Activated naive CD4-positive, alpha-beta T cell treated with anti-CD3 and anti-CD28 coated beads, Interleukin-2, amount 50 U/mL, for 24 hours (primary cell): ENCODE measurements at regions not wholly inside any gene's neighbourhood (a gene's known extent, or its start where the extent isn't known, plus 50 kb on each side); places are given as distances from the start of the nearest gene placed in this dataset.

Source experiments
- H3K27ac Mint-ChIP-seq: one replicate; pipeline ENCODE4 v1.8.0; 2021; ENCODE audit warnings: mild to moderate bottlenecking, mixed read lengths
- H3K27me3 Mint-ChIP-seq: one replicate; pipeline ENCODE4 v1.8.0; 2021; ENCODE audit warnings: mixed read lengths
- H3K36me3 Mint-ChIP-seq: one replicate; pipeline ENCODE4 v1.8.0; 2021; ENCODE audit warnings: mixed read lengths
- H3K4me1 Mint-ChIP-seq: one replicate; pipeline ENCODE4 v1.8.0; 2021; ENCODE audit warnings: mixed read lengths
- H3K4me3 Mint-ChIP-seq: one replicate; pipeline ENCODE4 v1.8.0; 2021; ENCODE audit warnings: mild to moderate bottlenecking, mixed read lengths
- H3K9me3 Mint-ChIP-seq: one replicate; pipeline ENCODE4 v1.8.0; 2021; ENCODE audit warnings: mixed read lengths

GRCh38 chr22:47604563-47604962 is 842.1 kb downstream of the TBC1D22A start:
- Mint-ChIP-seq H3K4me1 (no peaks in the 10 kb centered on the region), H3K27ac (no peak overlapping the region), H3K9me3 (no peaks in the 10 kb centered on the region), H3K4me3 (no peak overlapping the region), H3K27me3 (peaks cover 8% of the 10 kb centered on the region), H3K36me3 (no peaks in the 10 kb centered on the region)

- H3K4me1 Mint-ChIP-seq: no peaks in the 10 kb centered on the region
- no peak overlapping the region for H3K4me3 Mint-ChIP-seq
- peaks cover 8% of the 10 kb centered on the region for H3K27me3 Mint-ChIP-seq
- H3K27ac Mint-ChIP-seq: no peak overlapping the region
- H3K9me3 Mint-ChIP-seq: no peaks in the 10 kb centered on the region
- no peaks in the 10 kb centered on the region for H3K36me3 Mint-ChIP-seq
Observed at GRCh38 chr22:47602732-47603131, 840.3 kb downstream of the TBC1D22A start.

- H3K4me3 Mint-ChIP-seq: no peak overlapping the region
- H3K27me3 Mint-ChIP-seq: peaks cover 8% of the 10 kb centered on the region
- no peaks in the 10 kb centered on the region for H3K9me3 Mint-ChIP-seq
- H3K4me1 Mint-ChIP-seq: no peaks in the 10 kb centered on the region
- H3K36me3 Mint-ChIP-seq: no peaks in the 10 kb centered on the region
- no peak overlapping the region for H3K27ac Mint-ChIP-seq
Observed at GRCh38 chr22:47601666-47602065, 839.2 kb downstream of the TBC1D22A start.

GRCh38 chr22:47600791-47601625 is 838.6 kb downstream of the TBC1D22A start:
- H3K9me3 Mint-ChIP-seq: no peaks in the 10 kb centered on the region
- H3K27me3 Mint-ChIP-seq: peaks cover 8% of the 10 kb centered on the region
- H3K36me3 Mint-ChIP-seq: no peaks in the 10 kb centered on the region
- H3K4me3 Mint-ChIP-seq: no peak overlapping the region
- no peaks in the 10 kb centered on the region for H3K4me1 Mint-ChIP-seq
- H3K27ac Mint-ChIP-seq: no peak overlapping the region

GRCh38 chr22:47600281-47600680 is 837.8 kb downstream of the TBC1D22A start:
- H3K27ac Mint-ChIP-seq: no peak overlapping the region
- H3K36me3 Mint-ChIP-seq: no peaks in the 10 kb centered on the region

GRCh38 chr22:47599753-47600152 is 837.3 kb downstream of the TBC1D22A start:
- no peaks in the 10 kb centered on the region for H3K9me3 Mint-ChIP-seq
- H3K4me1 Mint-ChIP-seq: no peaks in the 10 kb centered on the region
- no peak overlapping the region for H3K4me3 Mint-ChIP-seq
- peaks cover 8% of the 10 kb centered on the region for H3K27me3 Mint-ChIP-seq
- H3K27ac Mint-ChIP-seq: no peak overlapping the region
- H3K36me3 Mint-ChIP-seq: no peaks in the 10 kb centered on the region

More at GRCh38 chr22:47600281-47600680, 837.8 kb downstream of the TBC1D22A start:
- Mint-ChIP-seq H3K9me3 (no peaks in the 10 kb centered on the region), H3K4me1 (no peaks in the 10 kb centered on the region), H3K27me3 (peaks cover 8% of the 10 kb centered on the region), H3K4me3 (no peak overlapping the region)

GRCh38 chr22:47598864-47599263 is 836.4 kb downstream of the TBC1D22A start:
- no peaks in the 10 kb centered on the region for H3K36me3 Mint-ChIP-seq
- H3K9me3 Mint-ChIP-seq: no peaks in the 10 kb centered on the region
- no peaks in the 10 kb centered on the region for H3K4me1 Mint-ChIP-seq
- no peak overlapping the region for H3K27ac Mint-ChIP-seq
- H3K27me3 Mint-ChIP-seq: peaks cover 8% of the 10 kb centered on the region
- H3K4me3 Mint-ChIP-seq: no peak overlapping the region

- Mint-ChIP-seq H3K4me3 (no peak overlapping the region), H3K4me1 (no peaks in the 10 kb centered on the region), H3K27ac (no peak overlapping the region), H3K9me3 (no peaks in the 10 kb centered on the region), H3K27me3 (peaks cover 7% of the 10 kb centered on the region), H3K36me3 (no peaks in the 10 kb centered on the region)
Observed at GRCh38 chr22:47597041-47597440, 834.6 kb downstream of the TBC1D22A start.

- Mint-ChIP-seq H3K27me3 (peaks cover 3% of the 10 kb centered on the region), H3K27ac (no peak overlapping the region), H3K36me3 (no peaks in the 10 kb centered on the region), H3K4me3 (no peak overlapping the region), H3K4me1 (no peaks in the 10 kb centered on the region), H3K9me3 (no peaks in the 10 kb centered on the region)
Observed at GRCh38 chr22:47596176-47596690, 833.8 kb downstream of the TBC1D22A start.

- H3K36me3 Mint-ChIP-seq: no peaks in the 10 kb centered on the region
- H3K27ac Mint-ChIP-seq: no peak overlapping the region
- no peaks in the 10 kb centered on the region for H3K4me1 Mint-ChIP-seq
- no peaks in the 10 kb centered on the region for H3K27me3 Mint-ChIP-seq
- no peaks in the 10 kb centered on the region for H3K9me3 Mint-ChIP-seq
- no peak overlapping the region for H3K4me3 Mint-ChIP-seq
Observed at GRCh38 chr22:47594836-47595521, 832.5 kb downstream of the TBC1D22A start.

- H3K4me1 Mint-ChIP-seq: no peaks in the 10 kb centered on the region
- H3K27me3 Mint-ChIP-seq: peaks cover 4% of the 10 kb centered on the region
- H3K36me3 Mint-ChIP-seq: no peaks in the 10 kb centered on the region
- no peak overlapping the region for H3K27ac Mint-ChIP-seq
- H3K4me3 Mint-ChIP-seq: no peak overlapping the region
- no peaks in the 10 kb centered on the region for H3K9me3 Mint-ChIP-seq
Observed at GRCh38 chr22:47593911-47594311, 831.5 kb downstream of the TBC1D22A start.

- Mint-ChIP-seq H3K4me1 (no peaks in the 10 kb centered on the region), H3K4me3 (no peak overlapping the region), H3K27me3 (peaks cover 5% of the 10 kb centered on the region), H3K9me3 (no peaks in the 10 kb centered on the region), H3K27ac (no peak overlapping the region), H3K36me3 (no peaks in the 10 kb centered on the region)
Observed at GRCh38 chr22:47593291-47593690, 830.8 kb downstream of the TBC1D22A start.

- peaks cover 5% of the 10 kb centered on the region for H3K27me3 Mint-ChIP-seq
Observed at GRCh38 chr22:47592791-47593190, 830.3 kb downstream of the TBC1D22A start.

GRCh38 chr22:47591709-47592108 is 829.3 kb downstream of the TBC1D22A start:
- H3K36me3 Mint-ChIP-seq: no peaks in the 10 kb centered on the region
- H3K27me3 Mint-ChIP-seq: peaks cover 5% of the 10 kb centered on the region
- no peaks in the 10 kb centered on the region for H3K4me1 Mint-ChIP-seq
- H3K4me3 Mint-ChIP-seq: no peak overlapping the region
- H3K27ac Mint-ChIP-seq: no peak overlapping the region
- H3K9me3 Mint-ChIP-seq: no peaks in the 10 kb centered on the region

More at GRCh38 chr22:47592791-47593190, 830.3 kb downstream of the TBC1D22A start:
- Mint-ChIP-seq H3K4me3 (no peak overlapping the region), H3K36me3 (no peaks in the 10 kb centered on the region), H3K9me3 (no peaks in the 10 kb centered on the region), H3K27ac (no peak overlapping the region), H3K4me1 (no peaks in the 10 kb centered on the region)

GRCh38 chr22:47591016-47591415 is 828.6 kb downstream of the TBC1D22A start:
- H3K36me3 Mint-ChIP-seq: no peaks in the 10 kb centered on the region
- peaks cover 5% of the 10 kb centered on the region for H3K27me3 Mint-ChIP-seq
- H3K27ac Mint-ChIP-seq: no peak overlapping the region
- H3K4me1 Mint-ChIP-seq: no peaks in the 10 kb centered on the region
- H3K9me3 Mint-ChIP-seq: no peaks in the 10 kb centered on the region
- no peak overlapping the region for H3K4me3 Mint-ChIP-seq
